CD4-positive, alpha-beta T cell (primary cell): ENCODE measurements at regions not wholly inside any gene's neighbourhood (a gene's known extent, or its start where the extent isn't known, plus 50 kb on each side); places are given as distances from the start of the nearest gene placed in this dataset.

ENCODE experiments used
- ATAC-seq: fragments of 200-7000 bp; cut with Tn5 transposase; one replicate; pipeline ENCODE4 v1.10.0; 2022; ENCODE audit warnings: mild to moderate bottlenecking; ENCODE audit not compliant: poor library complexity
- CTCF ChIA-PET: fragments of 350-600 bp; sonication (Branson Sonifier 250); formaldehyde crosslinking; loops from one replicate; lab custom pipeline; 2021; ENCODE audit warnings: antibody characterized with exemption, inconsistent platforms; lab: Charles Lee
- POLR2A ChIA-PET: fragments of 350-600 bp; sonication (Branson Sonifier 250); formaldehyde crosslinking; loops from one replicate; lab custom pipeline; 2021; ENCODE audit warnings: antibody characterized with exemption, inconsistent platforms; lab: Charles Lee
- DNase-seq, 14 experiments: peaks; one replicate each; pipeline ENCODE4 v3.0.0-alpha.2; 2013 to 2020; ENCODE audit warnings: mixed read lengths in 2 of 14
- H3K27ac ChIP-seq, 2 donors: one replicate each; pipeline versions ENCODE4 v1.5.1 to v1.7.0; 2013; ENCODE audit warnings: low read length in 2 of 2, low read depth in 1 of 2, mild to moderate bottlenecking in 1 of 2
- H3K27me3 ChIP-seq, 2 experiments: 1 replicate in 1 of 2; 2 replicates in 1 of 2; pipeline versions ENCODE4 v1.6.1 to v1.7.0; 2013; ENCODE audit warnings: low read length in 2 of 2, control low read depth in 1 of 2, mild to moderate bottlenecking in 1 of 2, moderate library complexity in 1 of 2; ENCODE audit not compliant: insufficient read depth in 2 of 2, control insufficient read depth in 1 of 2
- H3K36me3 ChIP-seq: one replicate; pipeline ENCODE4 v1.6.1; 2013; ENCODE audit warnings: low read length, control low read depth; ENCODE audit not compliant: insufficient read depth
- H3K4me1 ChIP-seq: one replicate; pipeline ENCODE4 v1.6.1; 2013; ENCODE audit warnings: low read length, control low read depth; ENCODE audit not compliant: insufficient read depth
- H3K4me3 ChIP-seq: one replicate; pipeline ENCODE4 v1.5.1; 2013; ENCODE audit warnings: mild to moderate bottlenecking, low read length, moderate library complexity
- H3K9me3 ChIP-seq, 2 experiments: 1 replicate in 1 of 2; 2 replicates in 1 of 2; pipeline versions ENCODE4 v1.6.1 to v1.7.0; 2013; ENCODE audit warnings: low read length in 2 of 2, mild to moderate bottlenecking in 2 of 2, control low read depth in 1 of 2, moderate library complexity in 1 of 2; ENCODE audit not compliant: control insufficient read depth in 1 of 2, insufficient read depth in 1 of 2
- H3K27ac Mint-ChIP-seq: one replicate; pipeline ENCODE4 v1.8.0; 2020; ENCODE audit warnings: mixed read lengths
- H3K27me3 Mint-ChIP-seq: one replicate; pipeline ENCODE4 v1.8.0; 2021; ENCODE audit warnings: mixed read lengths
- H3K36me3 Mint-ChIP-seq: one replicate; pipeline ENCODE4 v1.8.0; 2021; ENCODE audit warnings: low read depth, mixed read lengths
- H3K4me1 Mint-ChIP-seq: one replicate; pipeline ENCODE4 v1.8.0; 2021; ENCODE audit warnings: low read depth, mixed read lengths
- H3K4me3 Mint-ChIP-seq: one replicate; pipeline ENCODE4 v1.8.0; 2020; ENCODE audit warnings: mild to moderate bottlenecking, mixed read lengths
- H3K9me3 Mint-ChIP-seq: one replicate; pipeline ENCODE4 v1.8.0; 2020; ENCODE audit warnings: mixed read lengths
- CTCF ChIP-seq: fragments of 200-600 bp; IDR thresholded peaks from one replicate; pipeline ENCODE4 v1.8.0; 2022; ENCODE audit warnings: antibody characterized with exemption, mild to moderate bottlenecking
- intact Hi-C, 2 experiments: fragments of 100-400 bp; cut with DNase I in 1 of 2; cut with micrococcal nuclease in 1 of 2; formaldehyde crosslinking; loops; one replicate each; pipeline versions ENCODE4 v1.15.1 to v1.9.0; 2023 to 2025; cut with DNase I, micrococcal nuclease

GRCh38 chr2:152962446-152962845 lies 244.0 kb downstream of the ARL6IP6 start:
- CTCF ChIA-PET = no interaction called here

DNA sequence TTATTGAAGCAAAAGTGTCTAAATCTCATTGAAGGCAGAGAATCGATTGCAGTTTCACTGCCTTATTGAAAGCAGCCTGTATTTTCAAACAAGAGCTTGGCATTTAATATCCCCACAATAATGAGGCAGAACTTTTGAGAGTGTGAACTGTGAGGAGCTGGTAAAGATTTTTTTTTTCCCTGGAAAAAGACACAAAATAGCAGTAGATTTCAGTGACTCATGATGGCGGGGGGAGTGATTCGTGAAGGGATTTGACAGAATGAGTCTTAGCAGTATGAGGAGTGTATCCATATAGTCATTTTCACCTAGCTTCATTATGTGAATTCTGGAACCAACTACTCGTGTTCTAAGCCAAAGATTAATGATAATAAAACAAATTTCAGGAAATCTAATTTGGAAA lies 242.9 kb downstream of the ARL6IP6 start:
- ChIA-PET CTCF (no interaction called here), POLR2A (no interaction called here)
- Mint-ChIP-seq H3K27me3 (no peaks in the 10 kb centered on the region), H3K27ac (no peak overlapping the region), H3K4me1 (no peaks in the 10 kb centered on the region), H3K4me3 (no peak overlapping the region), H3K9me3 (no peaks in the 10 kb centered on the region), H3K36me3 (no peaks in the 10 kb centered on the region)
- H3K36me3 ChIP-seq = no peaks in the 10 kb centered on the region
- ATAC-seq (no peak), DNase-seq (no peak)
- H3K4me3 ChIP-seq = no peak overlapping the region
- no peaks in the 10 kb centered on the region for H3K4me1 ChIP-seq
- no peak overlapping the region for H3K27ac ChIP-seq
- TF ChIP-seq CTCF = no peak
- no peaks in the 10 kb centered on the region for H3K27me3 ChIP-seq
- H3K9me3 ChIP-seq = no peaks in the 10 kb centered on the region
- intact Hi-C loops = no loop called here

More at GRCh38 chr2:152962446-152962845, 244.0 kb downstream of the ARL6IP6 start:
- H3K4me3 ChIP-seq = no peak overlapping the region
- no peaks in the 10 kb centered on the region for H3K27me3 ChIP-seq
- no peak overlapping the region for H3K27ac ChIP-seq
- POLR2A ChIA-PET = no interaction called here
- no peaks in the 10 kb centered on the region for H3K4me1 Mint-ChIP-seq
- H3K4me1 ChIP-seq = no peaks in the 10 kb centered on the region
- DNase-seq = no peak
- ATAC-seq = no peak
- no peak for TF ChIP-seq CTCF
- no peaks in the 10 kb centered on the region for H3K9me3 ChIP-seq
- H3K36me3 ChIP-seq = no peaks in the 10 kb centered on the region
- H3K9me3 Mint-ChIP-seq = no peaks in the 10 kb centered on the region
- no peaks in the 10 kb centered on the region for H3K36me3 Mint-ChIP-seq
- no peaks in the 10 kb centered on the region for H3K27me3 Mint-ChIP-seq
- intact Hi-C loops = no loop called here
- H3K27ac Mint-ChIP-seq = no peak overlapping the region
- no peak overlapping the region for H3K4me3 Mint-ChIP-seq

DNA sequence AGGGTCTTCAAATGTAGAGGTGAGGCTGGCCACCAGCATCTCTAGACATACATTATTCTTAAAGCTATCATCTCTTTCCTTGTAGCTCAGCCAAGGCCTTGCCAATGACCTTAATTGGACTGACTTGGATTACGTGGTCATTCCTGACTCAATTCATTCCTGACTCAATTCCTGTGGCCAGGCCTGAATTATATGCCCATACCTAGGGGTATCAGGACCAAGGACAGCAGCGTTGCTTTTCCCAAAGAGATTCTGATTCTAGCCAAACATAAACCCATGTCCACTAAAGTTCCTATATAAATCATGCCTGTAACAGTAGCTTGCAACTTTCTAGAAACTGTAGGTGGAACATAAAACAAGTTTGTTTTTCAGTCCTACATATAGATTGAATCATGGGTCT lies 231.7 kb downstream of the ARL6IP6 start:
- Histone ChIP-seq H3K4me3 (no peak overlapping the region), H3K27ac (no peak overlapping the region), H3K4me1 (no peaks in the 10 kb centered on the region), H3K9me3 (no peaks in the 10 kb centered on the region), H3K27me3 (no peaks in the 10 kb centered on the region), H3K36me3 (no peaks in the 10 kb centered on the region)
- no peak overlapping the region for H3K4me3 Mint-ChIP-seq
- no peaks in the 10 kb centered on the region for H3K36me3 Mint-ChIP-seq
- no peak for TF ChIP-seq CTCF
- CTCF ChIA-PET = no interaction called here
- ATAC-seq (no peak), DNase-seq (no peak)
- no peaks in the 10 kb centered on the region for H3K4me1 Mint-ChIP-seq
- POLR2A ChIA-PET = no interaction called here
- H3K27me3 Mint-ChIP-seq = no peaks in the 10 kb centered on the region
- H3K9me3 Mint-ChIP-seq = no peaks in the 10 kb centered on the region
- intact Hi-C loops = no loop called here
- H3K27ac Mint-ChIP-seq = no peak overlapping the region
